ENCODE measurements at regions not wholly inside any gene's neighbourhood (a gene's known extent, or its start where the extent isn't known, plus 50 kb on each side); places are given as distances from the start of the nearest gene placed in this dataset.

- DNase-seq (ENCODE audit: low spot score) = no peak
- H3K36me3 ChIP-seq (ENCODE audit: insufficient read depth, low read length) = no peaks in the 10 kb centered on the region
- intact Hi-C loops (cut with micrococcal nuclease; ENCODE audit: unreplicated experiment) = no loop called here
- CTCF ChIA-PET (ENCODE audit: unreplicated experiment) = no interaction called here
- no peak overlapping the region for H3K4me3 ChIP-seq (ENCODE audit: low read depth, low read length, poor library complexity, severe bottlenecking)
- no peak overlapping the region for H3K27ac ChIP-seq (ENCODE audit: low read depth, low read length, poor library complexity, severe bottlenecking)
- no peaks in the 10 kb centered on the region for H3K9me3 ChIP-seq (ENCODE audit: low read length)
- H3K4me1 ChIP-seq (ENCODE audit: insufficient read depth, low read length, poor library complexity, severe bottlenecking) = no peaks in the 10 kb centered on the region
- H2AFZ ChIP-seq (ENCODE audit: low read length) = no peak overlapping the region
- H3K4me2 ChIP-seq (ENCODE audit: low read length) = no peak overlapping the region
- no TSS peak for BruUV-seq (replicated peaks)
- POLR2A ChIA-PET = no interaction called here
- H4K20me1 ChIP-seq (ENCODE audit: insufficient read depth, low read length) = no peaks in the 10 kb centered on the region
- no peaks in the 10 kb centered on the region for H3K9me2 ChIP-seq (ENCODE audit: insufficient read depth, low read length)
- H3K79me2 ChIP-seq (ENCODE audit: insufficient read depth, low read depth, low read length) = no peaks in the 10 kb centered on the region
- no peak for TF ChIP-seq EZH2phosphoT487 (IDR thresholded peaks at IDR 0.05; ENCODE audit: borderline replicate concordance, low read depth, low read length)
- TF ChIP-seq CTCF (conservative IDR thresholded peaks at IDR 0.05; ENCODE audit: low read length) = no peak
Observed at GRCh38 chr4:31088600-31089230, 368.5 kb downstream of the PCDH7 start.

GRCh38 chr4:31089815-31090214, 369.6 kb downstream of the PCDH7 start:
- Histone ChIP-seq H3K4me1 (ENCODE audit: insufficient read depth, low read length, poor library complexity, severe bottlenecking) (no peaks in the 10 kb centered on the region), H3K4me2 (ENCODE audit: low read length) (no peak overlapping the region), H2AFZ (ENCODE audit: low read length) (no peak overlapping the region), H3K9me2 (ENCODE audit: insufficient read depth, low read length) (no peaks in the 10 kb centered on the region), H3K79me2 (ENCODE audit: insufficient read depth, low read depth, low read length) (no peaks in the 10 kb centered on the region), H3K9me3 (ENCODE audit: low read length) (no peaks in the 10 kb centered on the region), H4K20me1 (ENCODE audit: insufficient read depth, low read length) (no peaks in the 10 kb centered on the region), H3K27ac (ENCODE audit: low read depth, low read length, poor library complexity, severe bottlenecking) (no peak overlapping the region), H3K36me3 (ENCODE audit: insufficient read depth, low read length) (no peaks in the 10 kb centered on the region), H3K4me3 (ENCODE audit: low read depth, low read length, poor library complexity, severe bottlenecking) (no peak overlapping the region)
- intact Hi-C loops (cut with micrococcal nuclease; ENCODE audit: unreplicated experiment) = no loop called here
- BruUV-seq (replicated peaks) = no TSS peak
- no peak for DNase-seq (ENCODE audit: low spot score)
- POLR2A ChIA-PET = interaction anchor here (0.6 kb wide), 1 partner anchor 1042 kb away, joined by 3 read pairs; no protein-coding TSS in a partner anchor
- TF ChIP-seq CTCF (conservative IDR thresholded peaks at IDR 0.05; ENCODE audit: low read length) (no peak), EZH2phosphoT487 (IDR thresholded peaks at IDR 0.05; ENCODE audit: borderline replicate concordance, low read depth, low read length) (no peak)
- CTCF ChIA-PET (ENCODE audit: unreplicated experiment) = no interaction called here

- TF ChIP-seq CTCF (conservative IDR thresholded peaks at IDR 0.05; ENCODE audit: low read length) = no peak
- TF ChIP-seq EZH2phosphoT487 (IDR thresholded peaks at IDR 0.05; ENCODE audit: borderline replicate concordance, low read depth, low read length) = no peak
- BruUV-seq (replicated peaks) = no TSS peak
- Histone ChIP-seq H3K4me3 (ENCODE audit: low read depth, low read length, poor library complexity, severe bottlenecking) (no peak overlapping the region), H3K9me3 (ENCODE audit: low read length) (no peaks in the 10 kb centered on the region), H3K79me2 (ENCODE audit: insufficient read depth, low read depth, low read length) (no peaks in the 10 kb centered on the region), H3K9me2 (ENCODE audit: insufficient read depth, low read length) (no peaks in the 10 kb centered on the region), H3K4me1 (ENCODE audit: insufficient read depth, low read length, poor library complexity, severe bottlenecking) (no peaks in the 10 kb centered on the region), H3K27ac (ENCODE audit: low read depth, low read length, poor library complexity, severe bottlenecking) (no peak overlapping the region), H2AFZ (ENCODE audit: low read length) (no peak overlapping the region), H4K20me1 (ENCODE audit: insufficient read depth, low read length) (no peaks in the 10 kb centered on the region), H3K36me3 (ENCODE audit: insufficient read depth, low read length) (no peaks in the 10 kb centered on the region), H3K4me2 (ENCODE audit: low read length) (no peak overlapping the region)
- ChIA-PET POLR2A (interaction anchor here (1.0 kb wide), 1 partner anchor 14 kb away, joined by 3 read pairs; no protein-coding TSS in a partner anchor), CTCF (ENCODE audit: unreplicated experiment) (no interaction called here)
- intact Hi-C loops (cut with micrococcal nuclease; ENCODE audit: unreplicated experiment) = no loop called here
- no peak for DNase-seq (ENCODE audit: low spot score)
Observed at GRCh38 chr4:31094474-31094873, 374.3 kb downstream of the PCDH7 start.
